Activated CD8-positive, alpha-beta memory T cell treated with anti-CD3 and anti-CD28 coated beads, Interleukin-2, amount 10 ng/mL, durations not matched to agents 7 days and 5 days (primary cell): ENCODE measurements at regions not wholly inside any gene's neighbourhood (a gene's known extent, or its start where the extent isn't known, plus 50 kb on each side); places are given as distances from the start of the nearest gene placed in this dataset.

Experiments used
- ATAC-seq: fragments of 150-1000 bp; cut with Tn5 transposase; one replicate; pipeline ENCODE4 v1.10.0; 2021; ENCODE audit warnings: moderate library complexity
- CTCF ChIA-PET: fragments of 350-600 bp; sonication (Branson Sonifier 250); formaldehyde crosslinking; loops from one replicate; lab custom pipeline; 2021; ENCODE audit warnings: antibody characterized with exemption; lab: Charles Lee
- DNase-seq: peaks from one replicate; pipeline ENCODE4 v3.0.0-alpha.2; 2020
- H3K27ac Mint-ChIP-seq: one replicate; pipeline ENCODE4 v1.8.0; 2021; ENCODE audit warnings: mild to moderate bottlenecking, mixed read lengths
- H3K27me3 Mint-ChIP-seq: one replicate; pipeline ENCODE4 v1.8.0; 2021; ENCODE audit warnings: mixed read lengths
- H3K36me3 Mint-ChIP-seq: one replicate; pipeline ENCODE4 v1.8.0; 2021; ENCODE audit warnings: mild to moderate bottlenecking, mixed read lengths
- H3K4me1 Mint-ChIP-seq: one replicate; pipeline ENCODE4 v1.8.0; 2021; ENCODE audit warnings: mixed read lengths
- H3K4me3 Mint-ChIP-seq: one replicate; pipeline ENCODE4 v1.8.0; 2021; ENCODE audit warnings: mild to moderate bottlenecking, moderate library complexity, mixed read lengths
- H3K9me3 Mint-ChIP-seq: one replicate; pipeline ENCODE4 v1.8.0; 2022; ENCODE audit warnings: low read depth, mixed read lengths

GRCh38 chr2:16035747-16036745 is 95.7 kb downstream of the MYCN start:
- Mint-ChIP-seq H3K27ac (no peak overlapping the region), H3K4me3 (no peak overlapping the region), H3K4me1 (no peaks in the 10 kb centered on the region), H3K9me3 (no peaks in the 10 kb centered on the region), H3K36me3 (no peaks in the 10 kb centered on the region), H3K27me3 (no peaks in the 10 kb centered on the region)
- CTCF ChIA-PET, result no interaction called here
- DNase-seq (no peak), ATAC-seq (no peak)

GRCh38 chr2:16034975-16035746 is 94.8 kb downstream of the MYCN start:
- DNase-seq, result no peak
- Mint-ChIP-seq H3K27me3 (no peaks in the 10 kb centered on the region), H3K9me3 (no peaks in the 10 kb centered on the region), H3K4me3 (no peak overlapping the region), H3K4me1 (no peaks in the 10 kb centered on the region), H3K27ac (no peak overlapping the region), H3K36me3 (no peaks in the 10 kb centered on the region)
- CTCF ChIA-PET, result no interaction called here
- no peak for ATAC-seq

GRCh38 chr2:16034151-16034974 is 94.0 kb downstream of the MYCN start:
- ATAC-seq, result no peak
- Mint-ChIP-seq H3K4me1 (no peaks in the 10 kb centered on the region), H3K36me3 (no peaks in the 10 kb centered on the region), H3K9me3 (no peaks in the 10 kb centered on the region), H3K27ac (no peak overlapping the region), H3K27me3 (no peaks in the 10 kb centered on the region), H3K4me3 (no peak overlapping the region)
- CTCF ChIA-PET, result no interaction called here
- no peak for DNase-seq

- Mint-ChIP-seq H3K27ac (no peak overlapping the region), H3K36me3 (no peaks in the 10 kb centered on the region), H3K4me3 (no peak overlapping the region), H3K9me3 (no peaks in the 10 kb centered on the region), H3K4me1 (no peaks in the 10 kb centered on the region), H3K27me3 (no peaks in the 10 kb centered on the region)
- DNase-seq (no peak), ATAC-seq (no peak)
- CTCF ChIA-PET, result no interaction called here
Observed at GRCh38 chr2:16033032-16033293, 92.6 kb downstream of the MYCN start.

DNA sequence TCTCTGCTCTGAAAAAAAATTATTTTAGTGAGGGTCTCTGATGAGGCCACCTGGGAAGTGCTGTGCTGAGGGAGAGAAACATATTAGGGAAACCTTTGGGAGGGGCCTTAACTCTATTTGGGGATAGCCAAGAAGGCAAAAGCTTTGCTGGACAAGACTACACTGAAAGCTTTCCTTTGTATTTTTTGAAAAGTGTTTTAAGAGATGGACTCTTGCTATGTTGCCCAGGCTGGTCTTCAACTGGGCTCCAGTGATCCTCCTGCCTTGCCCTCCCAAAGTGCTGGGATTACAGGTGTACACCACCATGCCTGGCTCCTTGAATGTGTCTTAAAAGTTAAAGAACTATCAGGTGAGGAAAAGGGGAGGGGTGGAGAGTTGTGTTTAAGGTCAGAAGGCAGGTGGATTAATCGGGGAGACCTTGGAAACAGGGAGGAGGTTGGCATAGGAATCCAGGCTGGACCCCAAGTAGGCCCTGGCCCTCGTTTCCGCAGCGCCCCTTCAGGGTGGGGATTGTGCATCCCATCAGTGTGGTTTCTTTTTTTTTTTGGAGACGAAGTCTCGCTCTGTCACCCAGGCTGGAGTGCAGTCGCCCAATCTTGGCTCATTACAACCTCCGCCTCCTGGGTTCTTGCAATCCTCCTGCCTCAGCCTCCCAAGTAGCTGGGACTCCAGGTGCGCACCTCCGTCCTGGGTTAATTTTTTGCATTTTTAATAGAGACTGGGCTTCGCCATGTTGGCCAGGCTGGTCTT is 92.1 kb downstream of the MYCN start:
- ATAC-seq (no peak), DNase-seq (no peak)
- CTCF ChIA-PET, result no interaction called here
- Mint-ChIP-seq H3K27ac (no peak overlapping the region), H3K4me1 (no peaks in the 10 kb centered on the region), H3K9me3 (no peaks in the 10 kb centered on the region), H3K27me3 (no peaks in the 10 kb centered on the region), H3K36me3 (no peaks in the 10 kb centered on the region), H3K4me3 (no peak overlapping the region)

DNA sequence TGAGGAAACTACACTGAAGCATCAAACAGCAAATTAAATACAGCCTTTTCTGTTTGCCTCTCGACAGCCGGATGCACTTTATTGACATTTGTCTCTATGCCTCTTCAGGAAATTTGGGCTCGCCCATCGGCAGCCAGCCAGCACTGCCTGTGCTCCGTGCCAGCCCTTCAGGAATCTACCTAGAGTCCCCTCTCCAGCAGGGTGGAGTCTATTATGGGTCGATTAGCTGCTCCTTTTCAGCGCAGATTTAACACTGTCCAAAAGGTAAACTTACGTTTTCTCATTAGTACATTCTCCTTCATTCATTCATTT is 91.5 kb downstream of the MYCN start:
- no peak for ATAC-seq
- Mint-ChIP-seq H3K4me3 (no peak overlapping the region), H3K27me3 (no peaks in the 10 kb centered on the region), H3K27ac (no peak overlapping the region), H3K36me3 (no peaks in the 10 kb centered on the region), H3K9me3 (no peaks in the 10 kb centered on the region), H3K4me1 (no peaks in the 10 kb centered on the region)
- DNase-seq, result no peak
- CTCF ChIA-PET, result no interaction called here

DNA sequence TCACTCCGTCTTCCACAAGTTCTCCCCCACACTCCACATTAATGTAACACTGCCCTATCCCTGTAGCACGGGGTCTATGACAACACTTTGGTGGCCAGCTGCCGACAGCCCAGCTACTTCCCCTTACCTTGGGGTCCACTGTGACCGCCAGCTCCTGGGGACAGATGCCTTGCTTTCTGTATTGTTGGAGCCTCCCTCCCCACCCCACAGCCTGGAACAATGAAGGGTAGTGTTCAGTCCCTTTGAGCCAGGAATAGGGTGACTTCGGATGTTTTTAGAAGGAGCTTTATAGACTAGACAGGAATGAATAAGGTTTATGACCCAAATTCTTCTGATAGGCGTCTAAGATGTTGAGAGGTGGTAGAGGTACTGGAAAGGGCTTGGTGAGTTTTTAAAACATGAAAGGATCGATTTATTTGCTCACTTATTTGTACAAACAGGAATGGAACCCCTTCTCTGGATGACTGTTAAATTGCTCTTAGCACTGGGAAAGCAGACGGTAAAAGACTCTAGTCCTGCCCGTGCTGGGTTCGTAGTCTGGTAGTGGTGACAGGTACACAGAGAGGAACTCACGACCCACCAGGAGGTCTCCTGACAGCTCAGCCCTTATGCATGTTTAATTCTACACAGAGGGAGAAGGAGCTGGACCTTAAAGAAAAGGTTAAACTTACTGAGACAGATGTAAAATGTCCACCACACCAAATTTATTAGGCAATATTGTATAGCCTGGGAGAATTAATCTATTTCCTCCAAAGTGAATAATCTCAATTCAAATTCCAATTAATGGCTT is 90.9 kb downstream of the MYCN start:
- Mint-ChIP-seq H3K27me3 (no peaks in the 10 kb centered on the region), H3K27ac (no peak overlapping the region), H3K4me3 (no peak overlapping the region), H3K9me3 (no peaks in the 10 kb centered on the region), H3K4me1 (no peaks in the 10 kb centered on the region), H3K36me3 (no peaks in the 10 kb centered on the region)
- no peak for ATAC-seq
- no peak for DNase-seq
- CTCF ChIA-PET, result no interaction called here

DNA sequence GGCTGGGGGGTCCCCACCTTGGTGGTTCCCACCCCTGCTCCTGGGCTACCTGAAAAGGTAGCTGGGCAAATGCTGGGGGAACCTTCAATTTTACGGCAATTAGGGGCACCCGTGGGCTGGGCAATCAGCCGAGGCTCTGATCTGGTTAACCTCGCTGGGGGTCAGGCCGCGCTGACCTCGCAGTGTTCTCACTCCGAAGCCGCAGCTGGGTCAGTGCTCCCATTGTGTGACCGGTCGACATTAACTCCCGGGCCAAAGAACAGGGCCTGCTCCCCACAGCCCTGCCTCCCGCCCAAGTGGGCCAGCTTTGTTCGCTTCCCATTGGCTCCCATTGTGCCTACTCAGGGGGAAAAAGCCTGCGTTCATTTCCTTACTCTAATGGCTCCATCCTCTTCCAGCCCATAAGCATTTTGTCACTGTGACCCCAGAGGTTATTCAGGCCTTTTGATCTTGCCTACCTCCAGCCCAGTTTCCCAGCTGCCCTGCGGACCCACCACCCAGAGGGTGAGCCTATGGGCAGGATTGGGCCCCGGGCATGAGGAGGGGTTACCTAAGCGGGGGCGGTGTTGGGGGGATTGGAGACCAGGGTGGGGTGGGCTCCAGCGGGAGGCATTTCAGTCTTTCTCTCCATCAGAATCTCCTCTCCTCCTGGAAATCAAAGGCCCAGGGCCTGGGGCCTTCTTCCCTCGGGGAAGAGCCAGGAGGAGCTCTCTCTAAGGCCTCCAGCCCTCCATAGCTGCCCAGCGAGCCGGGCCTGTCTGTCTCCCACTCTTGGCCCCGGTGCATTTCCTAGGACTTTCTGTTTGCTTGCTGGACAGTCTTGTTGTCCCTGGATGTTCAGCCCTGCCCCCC is 90.1 kb downstream of the MYCN start:
- Mint-ChIP-seq H3K4me1 (no peaks in the 10 kb centered on the region), H3K9me3 (no peaks in the 10 kb centered on the region), H3K36me3 (no peaks in the 10 kb centered on the region), H3K27ac (no peak overlapping the region), H3K27me3 (no peaks in the 10 kb centered on the region), H3K4me3 (no peak overlapping the region)
- DNase-seq (no peak), ATAC-seq (no peak)
- CTCF ChIA-PET, result no interaction called here

DNA sequence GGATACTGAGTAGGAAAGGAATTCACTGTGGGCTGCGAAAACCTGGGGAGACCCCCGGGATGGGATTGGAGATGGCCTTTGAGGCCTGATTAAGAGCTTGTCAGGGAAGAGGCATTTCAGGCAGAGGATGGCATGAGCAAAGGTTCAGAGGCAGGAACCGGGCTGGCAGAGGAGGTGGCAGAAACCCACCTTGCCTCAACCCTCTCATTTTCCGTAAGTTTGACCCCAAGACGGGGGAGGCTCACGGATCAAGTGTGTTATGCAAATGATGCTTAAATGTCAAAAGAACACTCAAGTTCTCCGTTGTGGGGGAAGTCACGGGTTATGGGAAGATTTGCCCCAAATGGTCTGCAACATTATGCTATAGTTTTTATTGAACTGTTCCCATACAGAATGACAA is 88.3 kb downstream of the MYCN start:
- no peak overlapping the region for H3K27ac Mint-ChIP-seq
- no peak for DNase-seq
- H3K36me3 Mint-ChIP-seq, result no peaks in the 10 kb centered on the region
- no peaks in the 10 kb centered on the region for H3K9me3 Mint-ChIP-seq
- CTCF ChIA-PET, result no interaction called here
- no peak for ATAC-seq
- H3K27me3 Mint-ChIP-seq, result no peaks in the 10 kb centered on the region
- H3K4me3 Mint-ChIP-seq, result no peak overlapping the region
- no peaks in the 10 kb centered on the region for H3K4me1 Mint-ChIP-seq

DNA sequence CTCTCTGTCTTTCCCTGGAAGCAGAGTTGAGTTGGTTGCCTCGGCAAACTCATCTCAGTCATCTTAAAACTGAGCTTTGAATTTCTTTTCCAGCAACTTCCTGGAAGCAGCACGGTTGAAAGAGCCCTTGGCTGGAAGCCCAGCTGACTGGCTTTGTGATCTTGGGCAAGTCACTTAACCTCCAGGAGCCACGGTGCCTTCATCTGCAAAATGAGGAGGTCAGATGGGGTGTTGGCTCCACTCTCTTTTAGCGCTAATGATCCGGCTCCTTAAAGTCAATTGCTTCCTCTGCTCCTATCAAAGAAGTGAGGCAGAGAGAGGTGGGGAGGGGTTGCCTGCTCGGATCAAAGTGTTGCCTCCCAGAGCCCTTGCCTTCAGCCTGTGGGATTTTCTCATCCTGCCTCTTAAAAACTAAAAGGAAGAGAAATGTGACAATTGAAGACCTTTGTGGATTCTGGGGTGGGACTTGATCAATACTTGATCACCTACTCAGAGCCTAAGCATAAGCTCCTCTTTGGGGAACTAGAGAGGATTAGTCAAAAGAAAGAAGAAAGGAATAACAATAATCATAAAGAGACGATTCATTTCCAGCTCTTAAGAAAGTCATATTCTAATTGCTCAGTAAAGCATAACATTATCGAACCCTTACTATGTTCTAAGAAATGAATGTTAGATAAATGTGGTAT is 86.6 kb downstream of the MYCN start:
- no peaks in the 10 kb centered on the region for H3K9me3 Mint-ChIP-seq
- no peak overlapping the region for H3K4me3 Mint-ChIP-seq
- DNase-seq, result no peak
- H3K4me1 Mint-ChIP-seq, result no peaks in the 10 kb centered on the region
- CTCF ChIA-PET, result no interaction called here
- no peak for ATAC-seq
- no peaks in the 10 kb centered on the region for H3K27me3 Mint-ChIP-seq
- H3K36me3 Mint-ChIP-seq, result no peaks in the 10 kb centered on the region
- no peak overlapping the region for H3K27ac Mint-ChIP-seq

- no peak for DNase-seq
- no peaks in the 10 kb centered on the region for H3K9me3 Mint-ChIP-seq
- ATAC-seq, result no peak
- no peaks in the 10 kb centered on the region for H3K4me1 Mint-ChIP-seq
- no peak overlapping the region for H3K4me3 Mint-ChIP-seq
- H3K27ac Mint-ChIP-seq, result no peak overlapping the region
- no peaks in the 10 kb centered on the region for H3K27me3 Mint-ChIP-seq
- H3K36me3 Mint-ChIP-seq, result no peaks in the 10 kb centered on the region
- CTCF ChIA-PET, result no interaction called here
Observed at GRCh38 chr2:16025876-16026640, 85.7 kb downstream of the MYCN start.
